ENCODE measurements at regions not wholly inside any gene's neighbourhood (a gene's known extent, or its start where the extent isn't known, plus 50 kb on each side); places are given as distances from the start of the nearest gene placed in this dataset.
"Not testable (repeated sequence)": the region's sequence is repeated elsewhere in the genome, so short reads cannot be mapped to it uniquely, and the experiment has no call there.

DNA sequence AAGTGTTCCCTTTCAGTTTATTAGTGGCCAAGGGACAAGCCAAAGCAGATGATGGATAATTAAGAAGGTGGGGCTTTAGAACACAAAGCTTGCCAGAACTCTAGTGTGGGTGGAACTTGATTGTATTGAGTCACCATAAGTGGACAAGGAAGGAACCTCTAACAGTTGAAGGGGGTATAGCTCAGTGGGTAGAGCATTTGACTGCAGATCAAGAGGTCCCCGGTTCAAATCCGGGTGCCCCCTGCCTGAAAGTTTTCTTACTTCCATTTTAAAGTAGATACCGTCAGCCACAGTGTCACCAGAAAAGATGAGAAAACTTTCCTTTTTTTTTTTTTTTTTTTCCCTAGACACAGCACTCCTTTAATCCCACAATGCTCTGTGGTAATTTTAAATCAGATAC is 152.3 kb downstream of the MTHFS start:
- not testable (repeated sequence) for DNase-seq (ENCODE audit: low read depth in 2 of 2)

- DNase-seq (ENCODE audit: low read depth in 2 of 2): no peak
Observed at GRCh38 chr15:79756365-79756764, 140.4 kb downstream of the MTHFS start.

DNA sequence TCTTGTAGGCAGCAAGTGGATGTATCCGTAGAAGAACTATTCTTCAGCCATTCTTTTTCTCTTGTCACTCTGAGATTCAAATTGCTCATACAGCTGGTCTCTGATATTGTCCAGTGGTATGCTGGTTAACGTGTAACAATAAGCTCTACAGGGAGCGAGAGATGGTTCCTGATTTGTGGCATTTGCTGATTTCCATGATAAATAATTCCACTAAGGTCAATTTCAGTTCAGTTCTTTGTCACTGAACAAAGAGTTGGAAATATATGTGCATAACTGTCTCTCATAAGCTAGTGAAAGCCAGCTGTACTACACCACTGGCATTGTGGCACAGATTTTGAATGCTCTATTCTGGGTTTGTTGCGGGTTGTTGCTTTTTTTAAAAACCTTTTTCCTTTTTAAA is 131.7 kb downstream of the MTHFS start:
- no peak for DNase-seq (ENCODE audit: low read depth in 2 of 2)

DNA sequence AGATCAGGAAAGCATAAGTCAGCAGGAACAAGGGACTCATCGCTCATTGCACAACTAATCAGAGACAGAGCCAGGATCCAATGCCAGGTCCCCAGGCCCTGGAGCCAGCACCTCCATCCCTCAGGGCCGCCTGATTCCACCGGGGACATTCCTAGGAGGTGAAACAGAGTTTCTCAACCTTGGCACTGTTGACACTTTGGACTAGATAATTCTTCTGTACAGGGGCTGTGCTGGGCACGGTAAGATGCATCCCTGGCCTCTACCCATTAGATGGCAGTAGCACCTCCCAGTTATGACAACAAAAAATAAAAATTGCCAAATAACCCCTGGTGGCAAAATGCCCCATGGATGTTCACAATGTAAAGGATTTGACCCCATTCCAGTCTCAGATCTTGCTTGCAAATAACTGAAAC is 127.7 kb downstream of the MTHFS start:
- DNase-seq (ENCODE audit: low read depth in 2 of 2): no peak

- DNase-seq (ENCODE audit: low read depth in 2 of 2): no peak
Observed at GRCh38 chr15:79769933-79770759, 126.7 kb downstream of the MTHFS start.

DNA sequence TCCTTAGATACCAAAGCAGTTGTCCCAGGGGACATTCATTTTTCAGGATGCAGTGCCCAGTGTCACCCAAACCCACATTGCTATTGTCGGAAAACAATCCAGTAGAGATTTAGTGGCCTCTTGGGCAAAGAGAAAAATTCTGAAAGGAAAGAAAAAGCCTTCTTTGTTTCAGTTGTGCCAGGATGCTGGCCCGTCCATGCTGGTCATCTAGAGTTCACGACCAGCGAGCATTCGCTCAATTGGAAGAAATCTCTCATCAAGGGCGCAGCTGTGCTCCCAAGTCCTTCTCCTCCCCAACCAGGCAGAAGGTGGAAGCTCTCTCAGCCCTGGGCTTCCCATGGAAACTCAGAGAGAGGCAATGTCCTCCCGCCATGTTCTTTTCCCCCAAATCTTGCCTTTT is 123.7 kb downstream of the MTHFS start:
- DNase-seq (ENCODE audit: low read depth in 2 of 2): no peak

DNA sequence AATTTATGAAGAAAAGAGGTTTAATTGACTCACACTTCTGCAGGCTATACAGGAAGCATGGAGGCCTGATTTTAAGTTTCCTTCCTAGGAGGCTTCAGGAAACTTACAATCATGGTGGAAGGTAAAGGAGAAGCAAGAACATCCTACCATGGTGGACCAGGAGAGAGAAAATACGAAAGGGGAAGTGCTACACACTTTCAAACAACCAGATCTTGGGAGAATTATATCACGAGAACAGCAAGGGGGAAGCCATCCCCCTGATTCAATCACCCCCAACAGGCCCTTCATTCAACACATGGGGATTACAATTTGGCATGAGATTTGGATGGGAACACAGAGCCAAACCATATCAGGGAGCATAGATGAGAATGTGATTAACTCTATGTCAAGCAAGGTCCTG is 121.0 kb downstream of the MTHFS start:
- DNase-seq (ENCODE audit: low read depth in 2 of 2): no peak

GRCh38 chr15:79777916-79778315 is 118.9 kb downstream of the MTHFS start:
- no peak for DNase-seq (ENCODE audit: low read depth in 2 of 2)

DNA sequence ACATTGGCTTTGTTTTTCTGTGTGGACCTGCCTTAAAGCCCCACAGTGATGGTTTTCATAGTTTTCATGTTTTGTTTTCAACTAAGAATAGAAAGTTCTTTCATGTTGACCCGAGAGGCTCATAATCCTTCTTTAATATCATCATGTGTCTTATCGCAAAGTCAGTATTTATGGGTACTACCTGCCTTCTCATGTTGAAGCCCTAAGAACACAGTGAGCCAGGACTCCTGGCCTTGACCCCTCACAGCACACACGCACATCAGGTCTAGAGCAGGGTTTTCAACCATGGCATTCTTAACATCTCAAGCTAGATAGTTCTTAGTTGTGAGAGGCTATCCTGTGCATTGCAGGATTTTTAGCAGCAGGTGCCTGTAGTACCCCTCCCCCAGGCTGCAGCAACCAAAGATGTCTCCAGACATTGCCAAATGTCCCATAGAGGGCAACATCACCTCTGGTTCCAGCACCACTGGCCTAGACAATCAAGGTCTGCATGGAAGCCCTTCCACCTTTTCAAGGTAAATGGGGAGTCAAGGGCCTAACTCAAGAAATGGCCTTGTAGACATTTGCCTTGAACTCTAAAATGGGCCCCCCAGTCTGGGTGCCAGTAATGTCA is 118.3 kb downstream of the MTHFS start:
- no peak for DNase-seq (ENCODE audit: low read depth in 2 of 2)

GRCh38 chr15:79779746-79780145 is 117.1 kb downstream of the MTHFS start:
- peak; percentile 4 to 6 for DNase-seq (ENCODE audit: low read depth in 2 of 2)

DNA sequence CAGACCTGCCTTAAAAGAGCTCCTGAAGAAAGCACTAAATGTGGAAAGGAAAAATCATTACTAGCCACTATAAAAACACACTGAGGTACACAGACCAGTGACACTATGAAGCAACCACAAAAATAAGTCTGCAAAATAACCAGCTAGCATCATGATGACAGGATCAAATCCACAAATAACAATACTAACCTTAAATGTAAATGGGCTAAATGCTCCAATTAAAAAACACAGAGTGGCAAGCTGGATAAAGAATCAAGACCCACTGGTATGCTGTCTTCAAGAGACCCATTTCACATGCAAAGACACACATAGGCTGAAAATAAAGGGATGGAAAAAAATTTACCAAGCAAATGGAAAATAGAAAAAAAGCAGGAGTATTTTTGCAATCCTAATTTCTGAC is 114.5 kb downstream of the MTHFS start:
- not testable (repeated sequence) for DNase-seq (ENCODE audit: low read depth in 2 of 2)
